PFSK-1 (cell line): ENCODE measurements at regions not wholly inside any gene's neighbourhood (a gene's known extent, or its start where the extent isn't known, plus 50 kb on each side); places are given as distances from the start of the nearest gene placed in this dataset.

Experiments
- POLR2AphosphoS5 ChIP-seq: IDR thresholded peaks from 2 replicates; pipeline ENCODE4 v1.6.1; 2012; ENCODE audit warnings: low read depth, mild to moderate bottlenecking, control low read depth, low read length, moderate library complexity
- REST ChIP-seq, 2 experiments: IDR thresholded peaks; 2 replicates each; pipeline versions ENCODE4 v1.6.1 to v1.8.0; 2011 to 2012; ENCODE audit warnings: low read depth in 2 of 2, low read length in 2 of 2, control low read depth in 1 of 2, inconsistent platforms in 1 of 2, mild to moderate bottlenecking in 1 of 2, moderate library complexity in 1 of 2; ENCODE audit not compliant: insufficient read depth in 1 of 2
- SIN3A ChIP-seq: IDR thresholded peaks from 2 replicates; pipeline ENCODE4 v1.6.1; 2012; ENCODE audit warnings: mild to moderate bottlenecking, low read length, moderate library complexity, borderline replicate concordance; ENCODE audit not compliant: insufficient read depth
- TAF1 ChIP-seq: IDR thresholded peaks from 2 replicates; pipeline ENCODE4 v1.6.1; 2012; ENCODE audit warnings: low read length, control low read depth, borderline replicate concordance; ENCODE audit not compliant: insufficient read depth

DNA sequence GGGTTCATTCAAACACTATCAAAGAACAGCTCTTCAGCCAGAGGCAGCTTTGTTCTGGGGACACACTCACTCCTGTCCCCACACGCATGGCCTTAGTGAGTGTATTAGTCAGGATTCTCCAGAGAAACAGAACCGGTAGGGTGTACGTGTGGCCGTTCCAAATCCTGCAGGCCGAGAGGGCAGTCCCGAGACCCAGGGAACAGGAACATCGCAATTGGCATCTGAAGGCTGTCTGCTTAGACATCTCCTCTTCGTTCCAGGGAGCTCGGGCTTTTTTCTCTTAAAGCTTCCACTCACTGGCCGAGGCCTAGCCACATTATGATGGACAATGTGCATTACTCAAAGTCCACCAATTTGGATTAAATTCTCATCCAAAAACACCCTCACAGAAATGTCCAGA, 523.3 kb downstream of the GLRX3 start:
- TF ChIP-seq TAF1 (no peak), POLR2AphosphoS5 (no peak), REST (IDR thresholded peaks at IDR 0.05; ENCODE audit: insufficient read depth in 1 of 2, low read depth in 2 of 2, low read length in 2 of 2) (no peak), SIN3A (no peak)
